ENCODE measurements at regions not wholly inside any gene's neighbourhood (a gene's known extent, or its start where the extent isn't known, plus 50 kb on each side); places are given as distances from the start of the nearest gene placed in this dataset.

- Histone ChIP-seq H3K4me2 (ENCODE audit: low read length) (no peak overlapping the region), H3K79me2 (replicated peaks; ENCODE audit: insufficient read depth, low read length) (no peaks in the 10 kb centered on the region), H3K36me3 (ENCODE audit: insufficient read depth, low read length) (no peaks in the 10 kb centered on the region), H3F3A (ENCODE audit: insufficient read depth, low read length, poor library complexity, severe bottlenecking) (no peaks in the 10 kb centered on the region), H3K27me3 (ENCODE audit: insufficient read depth, low read depth, low read length) (no peaks in the 10 kb centered on the region), H3K4me3 (ENCODE audit: low read length) (no peak overlapping the region), H2AFZ (ENCODE audit: low read depth, low read length) (no peak overlapping the region), H4K20me1 (ENCODE audit: insufficient read depth) (no peaks in the 10 kb centered on the region), H3K27ac (ENCODE audit: low read length) (no peak overlapping the region), H3K9ac (ENCODE audit: low read length) (no peak overlapping the region), H3K9me2 (ENCODE audit: insufficient read depth, low read length) (no peaks in the 10 kb centered on the region), H3K9me3 (ENCODE audit: low read length) (no peaks in the 10 kb centered on the region)
- TF ChIP-seq SMC3 (conservative IDR thresholded peaks at IDR 0.05; ENCODE audit: poor library complexity) (no peak), EZH2 (IDR thresholded peaks at IDR 0.05; ENCODE audit: borderline replicate concordance, insufficient read depth, low read length, poor library complexity, severe bottlenecking) (no peak), MXI1 (conservative IDR thresholded peaks at IDR 0.05; ENCODE audit: poor library complexity, severe bottlenecking) (no peak), CTCF (IDR thresholded peaks at IDR 0.05; ENCODE audit: poor library complexity, severe bottlenecking) (no peak), RAD21 (conservative IDR thresholded peaks at IDR 0.05) (no peak)
Observed at GRCh38 chr14:85363358-85363757, 166.6 kb upstream of the FLRT2 start.

GRCh38 chr14:85366226-85366625 is 163.7 kb upstream of the FLRT2 start:
- no peaks in the 10 kb centered on the region for H3K36me3 ChIP-seq (ENCODE audit: insufficient read depth, low read length)
- TF ChIP-seq POLR2AphosphoS5 (IDR thresholded peaks at IDR 0.05), result no peak
- no peak for TF ChIP-seq MXI1 (conservative IDR thresholded peaks at IDR 0.05; ENCODE audit: poor library complexity, severe bottlenecking)
- TF ChIP-seq REST (IDR thresholded peaks at IDR 0.05; ENCODE audit: borderline replicate concordance), result no peak
- no peak for TF ChIP-seq EZH2 (IDR thresholded peaks at IDR 0.05; ENCODE audit: borderline replicate concordance, insufficient read depth, low read length, poor library complexity, severe bottlenecking)
- TF ChIP-seq EP300 (conservative IDR thresholded peaks at IDR 0.05; ENCODE audit: poor library complexity, severe bottlenecking), result no peak
- TF ChIP-seq TAF1 (IDR thresholded peaks at IDR 0.05; ENCODE audit: low read depth), result no peak
- no peak for TF ChIP-seq CTCF (IDR thresholded peaks at IDR 0.05; ENCODE audit: poor library complexity, severe bottlenecking)
- TF ChIP-seq RAD21 (conservative IDR thresholded peaks at IDR 0.05), result no peak
- TF ChIP-seq SMC3 (conservative IDR thresholded peaks at IDR 0.05; ENCODE audit: poor library complexity), result no peak
- H3K4me2 ChIP-seq (ENCODE audit: low read length), result no peak overlapping the region
- no peaks in the 10 kb centered on the region for H3F3A ChIP-seq (ENCODE audit: insufficient read depth, low read length, poor library complexity, severe bottlenecking)
- H3K27ac ChIP-seq (ENCODE audit: low read length), result no peak overlapping the region
- H3K4me3 ChIP-seq (ENCODE audit: low read length), result no peak overlapping the region
- no peaks in the 10 kb centered on the region for H4K20me1 ChIP-seq (ENCODE audit: insufficient read depth)
- H2AFZ ChIP-seq (ENCODE audit: low read depth, low read length), result no peak overlapping the region
- H3K9ac ChIP-seq (ENCODE audit: low read length), result no peak overlapping the region
- no peaks in the 10 kb centered on the region for H3K27me3 ChIP-seq (ENCODE audit: insufficient read depth, low read depth, low read length)
- no peaks in the 10 kb centered on the region for H3K9me3 ChIP-seq (ENCODE audit: low read length)
- H3K9me2 ChIP-seq (ENCODE audit: insufficient read depth, low read length), result no peaks in the 10 kb centered on the region
- H3K79me2 ChIP-seq (replicated peaks; ENCODE audit: insufficient read depth, low read length), result no peaks in the 10 kb centered on the region
